ENCODE measurements at regions not wholly inside any gene's neighbourhood (a gene's known extent, or its start where the extent isn't known, plus 50 kb on each side); places are given as distances from the start of the nearest gene placed in this dataset.
"Not testable (repeated sequence)": the region's sequence is repeated elsewhere in the genome, so short reads cannot be mapped to it uniquely, and the experiment has no call there.

DNA sequence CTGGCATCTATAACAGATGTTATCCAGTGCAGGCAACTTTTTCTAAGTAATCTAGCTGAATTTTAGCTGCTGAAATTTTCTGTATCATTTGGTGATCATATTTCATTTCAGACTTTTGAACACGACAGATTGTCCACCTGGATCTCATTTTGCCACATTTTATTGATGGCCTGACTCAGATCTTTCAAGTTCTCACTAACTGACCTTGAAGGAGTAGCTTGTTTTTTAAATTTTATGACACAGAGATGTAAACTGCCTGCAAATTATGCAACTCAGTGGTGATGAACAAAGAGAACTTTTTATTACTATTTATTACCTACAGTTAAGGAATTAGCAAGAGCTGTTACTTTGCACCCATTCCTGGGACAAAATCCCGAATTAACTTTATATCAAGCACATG lies 366.4 kb downstream of the PAX1 start:
- no peak for DNase-seq (ENCODE audit: low read depth in 2 of 2)

DNA sequence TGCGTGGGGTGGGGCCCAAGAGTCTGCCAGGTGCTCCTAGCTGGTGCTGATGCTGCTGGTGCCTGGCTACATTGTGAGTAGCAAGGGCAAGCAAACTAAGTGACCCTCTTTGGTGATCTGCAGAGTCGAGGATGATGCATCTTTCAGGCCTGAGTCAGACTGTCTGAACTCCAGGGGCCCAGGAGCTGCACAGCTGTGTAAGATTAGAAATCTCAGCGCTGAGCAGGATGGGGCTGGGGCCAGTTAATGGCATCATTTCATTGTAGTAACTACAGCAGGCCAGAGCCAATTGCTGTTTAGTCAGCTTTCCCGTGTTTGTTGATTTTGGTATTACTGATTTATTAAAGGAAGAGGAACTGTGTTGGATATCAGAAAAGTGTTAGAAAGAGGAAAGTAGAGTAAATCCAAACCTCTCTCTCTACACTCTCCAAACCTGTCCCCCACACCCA lies 365.2 kb downstream of the PAX1 start:
- DNase-seq (ENCODE audit: low read depth in 2 of 2), result no peak

DNA sequence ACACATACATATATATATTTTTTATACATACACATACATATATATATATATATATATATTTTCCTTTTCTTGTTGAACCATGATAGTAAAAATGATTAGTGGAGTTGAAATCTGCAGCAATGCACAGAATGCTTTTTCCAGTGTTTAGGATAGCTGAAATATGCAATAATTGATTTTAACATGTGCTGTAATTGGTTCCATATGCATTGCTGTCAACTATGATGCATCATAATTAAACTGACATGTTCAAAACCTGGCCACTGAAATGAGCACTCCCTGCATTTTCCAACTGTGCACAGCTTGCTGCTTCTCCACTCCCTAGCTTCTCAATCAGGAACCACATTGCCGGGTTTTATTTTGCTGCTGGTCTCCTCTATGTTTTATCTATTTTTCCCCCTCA lies 358.3 kb downstream of the PAX1 start:
- no peak for DNase-seq (ENCODE audit: low read depth in 2 of 2)

DNA sequence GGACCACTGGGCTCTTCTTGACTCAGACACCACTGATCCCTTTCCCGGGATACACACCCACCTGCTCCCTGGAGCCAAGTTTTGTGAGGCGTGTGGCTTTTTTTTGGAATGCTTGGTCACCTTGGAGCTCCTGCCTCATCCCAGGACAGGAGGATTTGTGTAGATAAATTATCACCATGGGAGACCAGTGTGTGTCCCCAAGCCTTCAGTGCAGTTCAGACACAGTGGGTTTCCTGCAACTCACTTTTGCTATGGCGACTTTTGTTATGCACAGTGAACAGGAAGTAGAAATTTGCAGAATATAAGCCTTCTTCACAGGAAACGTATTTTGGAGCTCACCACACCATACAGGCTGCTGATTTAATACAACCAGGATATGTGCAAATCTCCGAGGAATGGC lies 357.4 kb downstream of the PAX1 start:
- no peak for DNase-seq (ENCODE audit: low read depth in 2 of 2)

DNA sequence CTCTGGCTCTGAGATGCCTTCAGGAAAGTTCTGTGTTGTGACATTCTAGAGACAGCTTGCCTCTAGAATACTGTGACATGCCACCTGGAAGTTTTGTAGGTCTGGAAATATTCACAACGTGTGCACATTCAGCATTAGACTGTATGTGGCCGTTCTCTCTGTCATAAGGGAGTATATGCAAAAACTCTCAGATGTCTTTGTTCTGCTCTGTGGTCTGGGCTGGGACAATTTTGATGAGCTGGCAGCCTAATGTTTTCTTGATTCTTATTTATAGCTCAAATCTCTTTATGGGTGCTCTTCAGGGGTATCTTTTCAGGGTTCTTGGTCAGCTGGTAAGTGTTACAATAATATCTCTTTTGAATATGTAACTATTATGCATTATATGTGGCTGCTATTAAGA lies 355.1 kb downstream of the PAX1 start:
- no peak for DNase-seq (ENCODE audit: low read depth in 2 of 2)

DNA sequence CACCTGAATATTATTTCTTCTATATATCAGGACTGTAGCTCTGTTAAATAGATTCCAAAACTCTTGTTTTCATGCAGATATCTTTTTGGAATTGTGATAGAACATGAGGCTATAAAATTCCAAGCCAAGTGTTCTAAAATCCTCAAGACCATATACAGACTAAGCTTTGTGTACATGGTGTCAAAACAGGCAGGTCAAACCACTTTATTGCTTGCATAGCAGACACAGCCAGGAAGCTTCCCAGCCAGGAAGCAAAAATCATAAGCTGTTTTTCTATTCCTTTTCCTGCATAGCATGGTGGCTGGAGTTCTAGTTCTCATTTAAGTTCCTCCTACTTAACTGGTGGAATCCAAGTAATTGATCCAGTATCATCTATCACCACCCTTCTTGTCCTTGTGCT lies 353.3 kb downstream of the PAX1 start:
- no peak for DNase-seq (ENCODE audit: low read depth in 2 of 2)

DNA sequence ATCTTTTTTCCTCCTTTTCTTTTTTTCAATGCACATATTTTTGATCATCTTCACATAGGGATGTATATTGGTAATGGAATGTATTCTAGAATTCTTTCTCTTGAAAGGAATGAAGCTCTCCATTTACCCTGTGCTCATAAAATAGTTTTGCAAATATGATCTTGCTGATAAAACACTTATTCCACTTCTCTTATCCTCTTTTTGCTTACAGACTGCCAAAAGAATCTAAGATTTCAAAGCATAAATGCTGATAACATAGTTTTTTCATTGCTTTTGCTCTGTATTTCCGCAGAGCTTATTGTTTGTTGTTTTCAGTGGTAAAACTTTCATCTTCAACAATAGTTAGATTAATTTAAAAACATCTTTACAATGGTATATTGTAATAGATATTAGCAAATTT lies 350.5 kb downstream of the PAX1 start:
- DNase-seq (ENCODE audit: low read depth in 2 of 2), result no peak

DNA sequence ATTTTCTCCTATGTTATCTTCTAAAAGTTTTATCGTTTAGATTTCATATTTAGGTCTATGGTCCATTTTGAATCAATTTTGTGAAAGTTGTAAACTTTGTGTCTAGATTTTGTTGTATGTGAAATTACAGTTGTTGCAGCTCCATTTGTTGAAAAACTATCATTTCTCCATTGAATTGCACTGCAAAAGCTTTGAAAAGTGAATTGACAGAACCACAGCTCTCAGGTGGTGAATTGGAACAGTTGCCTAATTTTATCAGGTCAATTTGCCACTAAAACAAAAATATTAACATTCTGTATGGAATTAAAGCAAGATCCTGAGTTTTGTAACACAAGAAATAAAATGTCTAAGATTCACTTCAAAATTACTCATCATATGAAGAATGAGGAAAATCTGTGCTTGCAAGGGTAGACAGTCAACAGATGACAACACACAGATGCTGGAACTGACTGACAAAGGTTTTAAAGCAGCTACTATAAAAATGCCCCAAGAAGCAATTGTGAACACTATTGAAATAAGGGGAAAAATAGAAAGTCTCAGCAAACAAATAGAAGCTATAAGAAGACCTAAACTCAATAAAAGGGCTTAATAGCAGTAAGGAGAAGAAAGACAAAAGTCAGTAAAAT lies 346.7 kb downstream of the PAX1 start:
- no peak for DNase-seq (ENCODE audit: low read depth in 2 of 2)

DNA sequence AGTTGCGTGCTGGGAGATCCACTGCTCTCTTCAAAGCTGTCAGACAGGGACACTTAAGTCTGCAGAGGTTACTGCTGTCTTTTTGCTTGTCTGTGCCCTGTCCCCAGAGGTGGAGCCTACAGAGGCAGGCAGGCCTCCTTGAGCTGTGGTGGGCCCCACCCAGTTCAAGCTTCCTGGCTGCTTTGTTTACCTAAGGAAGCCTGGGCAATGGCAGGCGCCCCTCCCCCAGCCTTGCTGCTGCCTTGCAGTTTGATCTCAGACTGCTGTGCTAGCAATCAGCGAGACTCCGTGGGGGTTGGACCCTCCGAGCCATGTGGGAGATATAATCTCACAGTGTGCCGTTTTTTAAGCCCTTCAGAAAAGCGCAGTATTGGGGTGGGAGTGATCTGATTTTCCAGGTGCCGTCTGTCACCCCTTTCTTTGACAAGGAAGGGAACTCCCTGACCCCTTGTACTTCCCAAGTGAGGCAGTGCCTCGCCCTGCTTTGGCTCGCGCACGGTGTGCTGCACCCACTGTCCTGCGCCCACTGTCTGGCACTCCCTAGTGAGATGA lies 340.6 kb downstream of the PAX1 start:
- not testable (repeated sequence) for DNase-seq (ENCODE audit: low read depth in 2 of 2)

DNA sequence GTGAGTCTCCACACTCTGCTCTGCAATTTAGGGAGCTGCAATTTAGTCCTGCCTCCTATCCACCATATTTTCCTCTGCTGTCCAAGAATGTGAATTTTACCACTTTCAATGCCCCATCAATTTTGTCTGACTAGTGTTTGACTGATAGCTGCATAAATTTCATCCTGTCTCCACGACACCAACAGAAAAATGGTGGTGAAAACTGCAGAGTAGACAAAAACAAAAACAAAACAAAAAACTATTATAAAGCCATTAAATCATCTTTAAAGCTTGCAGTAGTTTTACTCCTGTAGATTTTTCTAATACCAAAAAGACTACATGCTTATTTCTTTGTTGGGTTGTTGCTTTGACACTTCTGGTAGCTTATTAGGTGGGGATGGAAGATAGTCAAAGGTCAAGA lies 322.0 kb downstream of the PAX1 start:
- DNase-seq (ENCODE audit: low read depth in 2 of 2), result no peak

DNA sequence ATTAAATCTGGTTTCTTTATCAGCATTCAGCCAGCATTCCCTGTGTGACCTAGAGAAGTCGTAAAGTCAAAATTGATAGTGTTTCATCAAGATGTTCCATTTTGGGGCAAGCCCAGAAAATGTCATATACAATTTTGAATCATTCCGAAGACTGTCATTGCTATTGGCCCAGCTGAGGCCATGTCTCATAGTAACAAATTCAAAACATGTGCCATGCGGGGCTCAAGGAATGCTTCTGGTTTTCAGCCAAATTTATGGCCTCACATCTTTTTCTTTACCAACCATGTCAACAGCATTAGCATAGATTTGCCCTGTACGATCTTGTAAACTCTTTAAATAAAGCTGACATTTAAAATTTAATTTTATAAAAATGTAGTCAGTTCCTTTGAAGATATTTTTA lies 314.7 kb downstream of the PAX1 start:
- no peak for DNase-seq (ENCODE audit: low read depth in 2 of 2)

DNA sequence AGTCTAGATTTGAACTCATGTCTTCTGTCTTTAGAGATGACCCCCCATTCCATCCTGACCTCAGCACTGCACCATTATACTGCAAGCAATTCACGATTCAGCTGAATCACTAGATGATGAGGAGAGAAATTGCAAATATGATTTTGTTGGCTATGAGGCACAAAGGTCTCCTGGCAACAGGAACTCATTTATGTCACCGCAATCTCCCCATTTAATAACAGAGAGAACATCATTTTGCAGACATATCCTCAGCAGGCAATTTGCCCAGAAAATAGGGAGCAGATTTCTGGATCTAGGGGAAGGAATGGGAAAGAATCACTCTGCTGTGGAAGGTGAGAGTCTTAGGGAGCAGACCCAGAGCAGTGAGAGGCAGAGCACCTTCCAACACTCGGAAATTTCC lies 303.0 kb downstream of the PAX1 start:
- DNase-seq (ENCODE audit: low read depth in 2 of 2), result no peak

DNA sequence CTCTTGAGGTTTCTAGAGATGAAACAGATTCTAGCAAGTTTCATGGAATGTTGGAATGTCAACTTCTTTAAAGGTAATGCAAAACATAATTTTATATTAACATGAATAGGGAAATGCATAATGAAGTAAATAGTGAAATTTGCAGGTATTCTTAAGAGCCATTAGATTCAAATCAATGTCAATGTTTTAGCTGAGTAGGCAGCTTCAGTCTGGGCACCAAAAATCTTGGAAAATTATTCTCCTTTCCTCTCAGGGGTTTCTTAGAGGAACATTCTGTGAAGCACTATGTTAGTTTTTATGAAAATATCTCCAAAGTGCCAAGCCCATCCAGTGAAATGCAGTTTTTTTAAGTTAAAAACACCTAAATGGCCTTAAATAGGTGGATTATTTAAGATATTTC lies 300.8 kb downstream of the PAX1 start:
- no peak for DNase-seq (ENCODE audit: low read depth in 2 of 2)

DNA sequence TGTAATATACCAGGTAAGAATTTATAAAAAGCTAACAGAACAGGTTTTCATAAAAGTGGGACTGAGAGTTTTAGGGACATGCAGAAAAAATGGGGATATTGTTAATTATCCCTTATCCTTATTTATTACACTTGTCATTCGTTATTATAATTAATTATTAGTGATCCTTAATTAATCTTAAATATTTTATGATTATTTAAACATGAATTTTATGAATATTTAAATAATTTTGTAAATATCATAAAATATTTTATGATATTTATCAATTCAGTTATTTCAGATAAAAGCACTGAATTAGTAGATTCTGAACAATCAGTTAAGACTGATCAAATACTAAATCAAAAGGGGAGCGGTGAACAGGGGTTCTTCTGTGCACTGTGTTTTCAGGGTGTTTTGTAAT lies 300.1 kb downstream of the PAX1 start:
- DNase-seq (ENCODE audit: low read depth in 2 of 2), result no peak

DNA sequence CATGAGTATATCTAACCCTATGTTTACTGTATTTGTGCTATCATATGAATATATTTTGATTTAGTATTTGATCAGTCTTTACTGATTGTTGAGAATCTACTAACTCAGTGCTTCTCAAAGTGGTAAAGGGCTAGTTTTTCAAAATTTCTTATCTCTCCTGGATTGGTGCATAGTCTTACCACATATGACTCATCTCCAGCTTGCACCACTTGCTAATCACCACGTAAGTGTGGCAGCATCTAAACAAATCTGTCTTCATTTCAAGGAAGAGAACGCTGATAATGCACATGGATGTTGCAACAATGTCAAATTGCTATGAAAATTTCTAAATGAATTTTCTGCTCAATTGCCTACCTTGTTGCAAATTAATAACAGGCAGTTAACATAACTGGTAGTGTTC lies 299.5 kb downstream of the PAX1 start:
- DNase-seq (ENCODE audit: low read depth in 2 of 2), result no peak

DNA sequence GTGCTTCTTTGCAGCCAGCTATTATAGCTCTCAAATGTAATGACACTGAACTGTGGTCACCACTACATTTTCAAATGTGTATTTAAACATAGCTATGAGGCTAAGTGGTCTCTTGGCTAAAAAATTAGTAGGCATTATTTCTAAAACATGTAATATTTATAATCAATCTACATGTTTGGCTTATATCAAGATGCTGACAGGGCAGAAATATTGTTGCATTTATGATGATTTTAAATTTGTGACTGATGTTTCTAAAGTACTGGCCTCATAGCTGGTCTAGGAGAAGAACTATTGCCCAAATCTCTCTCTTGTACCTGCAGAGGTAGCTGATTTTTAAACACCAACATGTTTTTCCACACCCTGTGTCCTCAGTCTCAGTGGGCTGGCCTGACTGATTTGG lies 298.2 kb downstream of the PAX1 start:
- no peak for DNase-seq (ENCODE audit: low read depth in 2 of 2)

DNA sequence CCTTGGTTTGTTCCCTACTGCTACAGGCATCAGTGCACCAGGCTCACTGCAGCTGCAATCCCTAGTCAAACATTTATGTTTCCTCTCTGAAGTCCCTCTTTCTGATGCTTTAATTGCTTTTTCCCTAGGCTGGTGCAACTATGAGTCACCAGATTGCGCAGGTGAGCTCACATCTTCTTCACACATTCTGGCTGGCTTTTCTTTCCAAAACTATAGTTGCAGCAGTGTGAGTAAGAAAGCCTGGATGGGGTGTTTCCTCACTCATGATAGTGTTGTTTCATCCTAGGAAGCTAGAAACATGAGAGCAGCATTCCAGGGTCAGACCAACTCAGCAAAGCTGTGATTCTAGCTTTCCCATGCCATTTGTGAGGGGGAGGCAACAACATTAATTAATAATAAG lies 296.4 kb downstream of the PAX1 start:
- DNase-seq (ENCODE audit: low read depth in 2 of 2), result no peak

DNA sequence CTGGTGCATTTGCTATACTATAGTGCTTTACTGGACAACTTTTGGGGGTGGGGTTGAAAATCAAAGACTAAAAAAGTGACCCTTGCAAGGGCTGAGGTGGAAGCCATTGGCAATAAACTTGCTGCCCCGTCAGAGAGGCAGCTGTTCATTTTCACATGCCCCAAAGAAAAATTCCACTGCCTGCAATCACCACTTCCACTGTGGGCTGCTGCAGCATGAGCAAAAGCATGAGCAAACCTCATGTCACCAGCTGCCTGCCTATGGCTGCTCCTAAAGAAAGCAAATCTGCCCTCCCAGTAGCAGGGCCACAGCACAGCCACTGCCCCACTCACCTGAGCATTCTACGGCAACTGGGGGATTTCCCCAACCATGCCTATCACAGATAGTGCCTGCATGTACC lies 290.0 kb downstream of the PAX1 start:
- no peak for DNase-seq (ENCODE audit: low read depth in 2 of 2)

DNA sequence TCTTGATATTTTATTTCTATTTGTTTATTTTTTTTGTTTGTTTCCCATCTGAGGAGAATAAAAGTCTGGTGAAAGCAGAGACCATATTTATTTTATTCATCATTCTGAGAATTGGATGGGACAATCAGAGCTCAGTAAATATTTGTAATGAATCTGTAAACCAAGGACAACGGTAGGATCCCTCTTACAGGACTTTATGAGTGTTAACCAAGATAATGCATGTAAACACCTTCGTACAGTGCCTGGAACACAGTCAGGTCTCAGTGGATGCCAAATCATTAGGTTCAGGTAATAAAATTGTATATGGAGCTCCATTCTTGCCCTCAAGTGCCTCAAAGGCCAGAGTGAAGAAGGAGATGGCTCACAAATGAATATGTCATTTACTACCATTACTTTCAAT lies 288.7 kb downstream of the PAX1 start:
- no peak for DNase-seq (ENCODE audit: low read depth in 2 of 2)

DNA sequence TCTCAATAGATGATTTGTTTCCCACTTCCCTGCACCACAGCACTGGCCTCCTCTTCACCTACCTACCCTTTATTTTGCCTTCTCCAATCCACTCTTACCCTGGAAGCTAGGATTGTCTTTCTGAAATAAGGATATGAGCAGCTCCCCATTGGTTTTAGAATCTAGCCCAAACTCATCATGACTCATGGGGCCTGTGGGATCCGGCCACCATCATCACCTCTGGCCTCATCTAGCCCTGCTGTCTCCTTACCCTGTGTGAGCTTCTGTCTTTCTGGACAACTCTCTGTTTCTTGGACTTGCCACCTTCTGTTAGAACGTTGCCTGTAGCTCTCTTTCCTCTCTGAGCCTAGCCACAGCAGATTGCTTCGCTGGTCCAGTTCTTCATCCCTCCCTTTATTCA lies 277.1 kb downstream of the PAX1 start:
- DNase-seq (ENCODE audit: low read depth in 2 of 2), result no peak

DNA sequence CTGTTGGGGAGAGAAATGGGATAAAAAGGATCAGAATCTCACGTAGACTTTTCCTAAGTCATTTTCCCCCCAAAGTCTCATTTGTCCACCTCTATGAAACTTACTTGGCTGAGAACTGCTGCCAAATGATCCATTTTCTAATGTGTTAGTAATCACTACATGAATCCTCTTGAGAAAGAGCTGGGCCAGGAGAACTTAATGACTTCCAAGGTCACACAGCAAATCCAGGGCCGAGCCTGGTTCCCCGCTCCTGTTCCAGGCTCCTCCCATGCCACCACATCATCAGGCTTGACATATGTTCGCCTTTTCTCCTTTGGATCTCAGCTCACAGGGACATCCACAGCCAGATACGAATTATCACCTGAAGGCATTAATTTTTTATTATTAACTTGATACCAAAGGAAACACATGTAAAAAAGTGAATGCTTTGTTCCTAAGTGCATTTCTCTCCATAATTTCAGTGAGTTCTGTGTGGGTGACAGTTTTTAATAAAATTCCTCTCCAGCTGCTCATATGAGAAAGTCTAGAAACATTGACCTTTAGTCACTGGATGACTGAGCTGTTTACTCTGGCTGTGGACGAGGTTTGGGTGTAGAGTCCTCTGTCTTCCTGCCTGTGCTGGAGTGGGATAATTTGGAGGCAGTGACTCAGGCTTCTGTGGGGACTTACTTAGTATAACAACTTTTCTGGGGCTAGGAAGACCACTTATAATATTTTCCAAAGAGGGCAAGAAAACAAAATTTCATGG lies 276.3 kb downstream of the PAX1 start:
- DNase-seq (ENCODE audit: low read depth in 2 of 2), result no peak

DNA sequence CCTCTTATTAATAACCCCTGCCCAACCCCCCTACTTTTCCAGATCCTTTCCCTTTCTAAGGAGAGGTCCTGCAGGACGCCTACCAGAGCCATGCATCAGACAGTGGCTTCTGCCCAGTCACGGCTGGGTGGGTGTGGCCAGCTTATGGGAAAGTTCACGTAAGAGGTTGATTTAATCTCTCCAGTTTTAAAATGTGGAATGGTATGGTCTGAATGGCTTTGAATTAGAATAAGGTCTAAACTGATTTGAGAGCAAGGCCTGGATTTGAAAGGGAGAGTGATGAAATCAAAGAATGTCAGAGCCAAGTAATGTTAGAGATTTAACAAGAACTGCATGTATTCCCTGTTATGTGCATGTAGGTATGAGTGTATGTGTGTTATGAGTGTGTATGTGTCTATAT lies 275.7 kb downstream of the PAX1 start:
- no peak for DNase-seq (ENCODE audit: low read depth in 2 of 2)

DNA sequence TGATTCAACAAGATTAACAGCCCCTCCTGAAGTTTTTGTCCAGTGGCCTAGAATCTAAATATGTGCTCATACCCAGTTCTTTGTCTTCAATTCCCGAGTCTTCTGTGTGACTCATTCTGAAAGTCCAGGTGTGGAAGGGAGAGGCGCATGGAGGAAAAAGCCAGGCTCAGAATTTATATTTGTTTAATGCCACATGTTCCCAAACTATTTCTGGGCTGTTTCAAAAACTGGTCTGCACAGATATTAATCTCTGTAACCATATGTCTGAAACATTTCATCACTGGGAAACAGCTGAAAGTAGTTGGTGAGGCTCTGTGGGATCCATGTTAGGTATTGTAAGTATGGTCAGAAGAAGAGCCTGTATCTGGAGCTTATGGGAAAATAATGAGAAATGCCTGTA lies 266.0 kb downstream of the PAX1 start:
- DNase-seq (ENCODE audit: low read depth in 2 of 2), result no peak

DNA sequence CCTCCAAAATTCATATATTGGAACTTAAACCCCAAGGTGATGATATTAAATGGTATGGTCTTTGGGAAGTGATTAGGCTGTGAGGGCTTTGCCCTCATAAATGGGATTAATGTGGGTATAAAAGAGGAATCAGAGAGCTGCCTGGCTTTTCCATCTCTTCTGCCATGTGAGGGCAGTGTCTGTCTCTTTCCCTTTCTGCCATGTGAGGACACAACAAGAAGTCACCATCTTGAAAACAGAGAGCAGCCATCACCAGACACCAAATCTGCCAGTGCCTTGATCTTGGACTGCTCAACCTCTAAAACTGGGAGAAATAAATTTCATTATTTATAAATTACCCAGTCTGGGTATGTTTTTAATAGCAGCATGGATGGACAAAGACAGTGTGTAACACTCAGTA lies 263.0 kb downstream of the PAX1 start:
- no peak for DNase-seq (ENCODE audit: low read depth in 2 of 2)

All from stimulated activated CD4-positive, alpha-beta T cell treated with anti-CD3 and anti-CD28 coated beads, Interleukin-12 subunit alpha, Interleukin-12 subunit beta, amount 100 ng/mL, for 24 hours (primary cell).